ENCODE measurements at regions not wholly inside any gene's neighbourhood (a gene's known extent, or its start where the extent isn't known, plus 50 kb on each side); places are given as distances from the start of the nearest gene placed in this dataset.

DNA sequence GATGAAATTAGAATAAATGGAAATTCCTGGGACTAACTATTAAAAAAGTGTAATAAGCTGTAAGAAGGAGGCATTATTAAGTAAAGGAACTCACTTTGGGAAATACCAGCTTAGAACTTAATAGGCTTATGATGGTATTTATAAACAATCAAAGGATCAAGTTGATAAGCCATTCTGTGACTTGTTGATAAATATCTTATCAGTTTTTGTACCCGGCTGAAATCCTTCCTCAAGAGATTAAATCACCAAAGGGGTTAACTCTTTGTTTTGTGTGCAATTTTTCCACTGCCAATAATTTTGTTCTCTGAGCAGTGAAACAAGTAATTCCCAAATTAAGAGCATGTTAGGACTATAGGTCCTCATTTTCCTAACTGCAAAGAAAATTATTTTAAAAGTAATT is 70.7 kb upstream of the BDP1 start:
- TF ChIP-seq POLR2A (IDR thresholded peaks at IDR 0.05; ENCODE audit: low read depth, low read length) (no peak), MAFK (IDR thresholded peaks at IDR 0.05; ENCODE audit: low read depth, low read length) (no peak), RAD21 (IDR thresholded peaks at IDR 0.05; ENCODE audit: low read length) (no peak), FOS (IDR thresholded peaks at IDR 0.05; ENCODE audit: low read depth, low read length) (no peak), MXI1 (IDR thresholded peaks at IDR 0.05; ENCODE audit: borderline replicate concordance, low read depth, low read length) (no peak), CHD1 (IDR thresholded peaks at IDR 0.05; ENCODE audit: low read depth, low read length) (no peak)
- TF ChIP-seq, protein P1, sequence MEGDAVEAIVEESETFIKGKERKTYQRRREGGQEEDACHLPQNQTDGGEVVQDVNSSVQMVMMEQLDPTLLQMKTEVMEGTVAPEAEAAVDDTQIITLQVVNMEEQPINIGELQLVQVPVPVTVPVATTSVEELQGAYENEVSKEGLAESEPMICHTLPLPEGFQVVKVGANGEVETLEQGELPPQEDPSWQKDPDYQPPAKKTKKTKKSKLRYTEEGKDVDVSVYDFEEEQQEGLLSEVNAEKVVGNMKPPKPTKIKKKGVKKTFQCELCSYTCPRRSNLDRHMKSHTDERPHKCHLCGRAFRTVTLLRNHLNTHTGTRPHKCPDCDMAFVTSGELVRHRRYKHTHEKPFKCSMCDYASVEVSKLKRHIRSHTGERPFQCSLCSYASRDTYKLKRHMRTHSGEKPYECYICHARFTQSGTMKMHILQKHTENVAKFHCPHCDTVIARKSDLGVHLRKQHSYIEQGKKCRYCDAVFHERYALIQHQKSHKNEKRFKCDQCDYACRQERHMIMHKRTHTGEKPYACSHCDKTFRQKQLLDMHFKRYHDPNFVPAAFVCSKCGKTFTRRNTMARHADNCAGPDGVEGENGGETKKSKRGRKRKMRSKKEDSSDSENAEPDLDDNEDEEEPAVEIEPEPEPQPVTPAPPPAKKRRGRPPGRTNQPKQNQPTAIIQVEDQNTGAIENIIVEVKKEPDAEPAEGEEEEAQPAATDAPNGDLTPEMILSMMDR (conservative IDR thresholded peaks at IDR 0.05; ENCODE audit: low read depth, low read length), result no peak
- TF ChIP-seq, protein P2, sequence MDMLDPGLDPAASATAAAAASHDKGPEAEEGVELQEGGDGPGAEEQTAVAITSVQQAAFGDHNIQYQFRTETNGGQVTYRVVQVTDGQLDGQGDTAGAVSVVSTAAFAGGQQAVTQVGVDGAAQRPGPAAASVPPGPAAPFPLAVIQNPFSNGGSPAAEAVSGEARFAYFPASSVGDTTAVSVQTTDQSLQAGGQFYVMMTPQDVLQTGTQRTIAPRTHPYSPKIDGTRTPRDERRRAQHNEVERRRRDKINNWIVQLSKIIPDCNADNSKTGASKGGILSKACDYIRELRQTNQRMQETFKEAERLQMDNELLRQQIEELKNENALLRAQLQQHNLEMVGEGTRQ (IDR thresholded peaks at IDR 0.05; ENCODE audit: low read depth, low read length), result no peak
